ENCODE measurements at regions not wholly inside any gene's neighbourhood (a gene's known extent, or its start where the extent isn't known, plus 50 kb on each side); places are given as distances from the start of the nearest gene placed in this dataset.

GRCh38 chr17:6346986-6347385 is 87.9 kb downstream of the AIPL1 start:
- TF ChIP-seq CTCF (IDR thresholded peaks at IDR 0.05) = no peak
- TF ChIP-seq POLR2A (IDR thresholded peaks at IDR 0.05) = no peak

All from thyroid gland (tissue), 4 donors.